HepG2 (cell line): ENCODE measurements at regions not wholly inside any gene's neighbourhood (a gene's known extent, or its start where the extent isn't known, plus 50 kb on each side); places are given as distances from the start of the nearest gene placed in this dataset.

Experiments used
- ATAC-seq: fragments of 200-7000 bp; cut with Tn5 transposase; 3 replicates; pipeline ENCODE4 v1.9.1; 2020; ENCODE audit warnings: mild to moderate bottlenecking, moderate library complexity
- BruUV-seq: library from RNA; stranded (reverse); fragments of 400-500 nt; replicated peaks from 2 replicates; lab custom pipeline; 2021; lab: Mats Ljungman, UMichigan
- CTCF ChIA-PET: fragments of 300-600 bp; formaldehyde crosslinking; extraction: SDS; loops from one replicate; lab custom pipeline; 2021; ENCODE audit warnings: low total read pairs, inconsistent platforms, low intra/inter-chr PET ratio; lab: Yijun Ruan, JAX
- POLR2A ChIA-PET: fragments of 350-600 bp; sonication (Branson Sonifier 250); formaldehyde crosslinking; loops from one replicate; lab custom pipeline; 2020; ENCODE audit warnings: antibody characterized with exemption, inconsistent platforms; lab: Yijun Ruan, JAX
- DNase-seq: peaks from one replicate; pipeline ENCODE4 v3.0.0-alpha.2; 2015; ENCODE audit warnings: low spot score
- FAIRE-seq: peaks from 3 replicates; lab custom pipeline; 2011; peaks lifted over from hg19 to GRCh38; lab: Jason Lieb, UNC
- H2AFZ ChIP-seq: one replicate; pipeline ENCODE4 v1.6.1; 2011; ENCODE audit warnings: low read length, inconsistent platforms
- H3K27ac ChIP-seq: fragments of 300-600 bp; 3 replicates; pipeline ENCODE4 v1.8.0; 2011; ENCODE audit warnings: mixed run types, mild to moderate bottlenecking, mixed read lengths, low read length, inconsistent platforms; ENCODE audit not compliant: insufficient read depth; ENCODE audit errors: extremely low read length
- H3K27me3 ChIP-seq, 2 experiments: fragments of 200-600 bp in 1 of 2; 2 replicates in 1 of 2; 3 replicates in 1 of 2; pipeline versions ENCODE4 v1.6.0 to v1.8.0; 2011; ENCODE audit warnings: low read length in 2 of 2, mild to moderate bottlenecking in 2 of 2, moderate library complexity in 2 of 2, inconsistent platforms in 1 of 2; ENCODE audit not compliant: insufficient read depth in 2 of 2, control insufficient read depth in 1 of 2
- H3K36me3 ChIP-seq, 2 experiments: fragments of 200-600 bp in 1 of 2; replicated peaks in 1 of 2; 2 replicates in 1 of 2; 3 replicates in 1 of 2; pipeline versions ENCODE4 v1.5.1 to v1.8.0; 2011; ENCODE audit warnings: low read length in 2 of 2, inconsistent platforms in 1 of 2; ENCODE audit not compliant: insufficient read depth in 2 of 2, control insufficient read depth in 1 of 2
- H3K4me1 ChIP-seq: 2 replicates; pipeline ENCODE4 v1.5.1; 2012; ENCODE audit warnings: low read length, inconsistent platforms; ENCODE audit not compliant: insufficient read depth
- H3K4me2 ChIP-seq: 2 replicates; pipeline ENCODE4 v1.6.0; 2011; ENCODE audit warnings: low read depth, low read length, inconsistent platforms
- H3K4me3 ChIP-seq, 3 experiments: fragments of 200-600 bp in 1 of 3; sonication (generic), shearing (Covaris generic) in 1 of 3; replicated peaks in 1 of 3; 2 replicates each; pipeline ENCODE4 v1.5.1; 2011 to 2016; ENCODE audit warnings: low read length in 3 of 3, inconsistent platforms in 2 of 3, low read depth in 2 of 3, mild to moderate bottlenecking in 2 of 3, control low read depth in 1 of 3, mixed read lengths in 1 of 3; ENCODE audit not compliant: insufficient read depth in 1 of 3
- H3K79me2 ChIP-seq: one replicate; pipeline ENCODE4 v1.6.1; 2011; ENCODE audit warnings: low read length, inconsistent platforms; ENCODE audit not compliant: insufficient read depth
- H3K9ac ChIP-seq: 2 replicates; pipeline ENCODE4 v1.6.0; 2011; ENCODE audit warnings: mild to moderate bottlenecking, low read depth, low read length, inconsistent platforms; ENCODE audit not compliant: insufficient read depth
- H3K9me3 ChIP-seq: 2 replicates; pipeline ENCODE4 v1.5.1; 2012; ENCODE audit warnings: mild to moderate bottlenecking, low read length
- H4K20me1 ChIP-seq: 2 replicates; pipeline ENCODE4 v1.6.0; 2011; ENCODE audit warnings: inconsistent platforms, mild to moderate bottlenecking, low read length, moderate library complexity; ENCODE audit not compliant: insufficient read depth
- ATF3 ChIP-seq: sonication (generic); formaldehyde crosslinking; IDR thresholded peaks from 2 replicates; pipeline ENCODE4 v1.4.0; 2020; ENCODE audit warnings: missing genetic modification reagents
- IRF2 ChIP-seq: IDR thresholded peaks from 2 replicates; pipeline ENCODE4 v1.6.1; 2018; ENCODE audit warnings: missing genetic modification reagents, missing compliant biosample characterization
- KMT2A ChIP-seq: sonication (generic); formaldehyde crosslinking; IDR thresholded peaks from 2 replicates; pipeline ENCODE4 v1.4.0; 2020; ENCODE audit warnings: missing genetic modification reagents
- ONECUT2 ChIP-seq: sonication (generic); formaldehyde crosslinking; IDR thresholded peaks from 2 replicates; pipeline ENCODE4 v1.4.0; 2020; ENCODE audit warnings: missing genetic modification reagents
- RCOR2 ChIP-seq: IDR thresholded peaks from 2 replicates; pipeline ENCODE4 v1.6.1; 2016; ENCODE audit warnings: missing biosample characterization, missing genetic modification reagents
- SKIL ChIP-seq: sonication (generic); formaldehyde crosslinking; IDR thresholded peaks from 2 replicates; pipeline ENCODE4 v1.8.0; 2022; ENCODE audit warnings: missing genetic modification reagents, mild to moderate bottlenecking, moderate library complexity, borderline replicate concordance
- TSC22D2 ChIP-seq: sonication (generic); formaldehyde crosslinking; IDR thresholded peaks from 2 replicates; pipeline ENCODE4 v1.5.1; 2020; ENCODE audit warnings: missing genetic modification reagents, mild to moderate bottlenecking, borderline replicate concordance
- XRCC5 ChIP-seq: fragments of 200-400 bp; formaldehyde crosslinking; optimal IDR thresholded peaks from 2 replicates; pipeline ENCODE3; 2017; ENCODE audit warnings: mild to moderate bottlenecking, low read length
- ZBTB1 ChIP-seq: sonication (generic); formaldehyde crosslinking; IDR thresholded peaks from 2 replicates; pipeline ENCODE4 v1.4.0; 2020; ENCODE audit warnings: missing genetic modification reagents, borderline replicate concordance
- ZNF414 ChIP-seq: sonication (generic); formaldehyde crosslinking; IDR thresholded peaks from 2 replicates; pipeline ENCODE4 v1.5.0; 2020; ENCODE audit warnings: missing genetic modification reagents
- ZNF550 ChIP-seq: sonication (generic); formaldehyde crosslinking; IDR thresholded peaks from 2 replicates; pipeline ENCODE4 v1.4.0; 2020; ENCODE audit warnings: mild to moderate bottlenecking, missing genetic modification reagents, borderline replicate concordance
- ZNF577 ChIP-seq: sonication (generic); formaldehyde crosslinking; IDR thresholded peaks from 2 replicates; pipeline ENCODE4 v1.4.0; 2020; ENCODE audit warnings: mild to moderate bottlenecking, low read depth, missing genetic modification reagents, borderline replicate concordance
- ZNF75D ChIP-seq: sonication (generic); formaldehyde crosslinking; IDR thresholded peaks from 2 replicates; pipeline ENCODE4 v1.8.1; 2023; ENCODE audit warnings: missing genetic modification reagents, mild to moderate bottlenecking, borderline replicate concordance
- ZNF883 ChIP-seq: sonication (generic); formaldehyde crosslinking; IDR thresholded peaks from 2 replicates; pipeline ENCODE4 v1.5.1; 2020; ENCODE audit warnings: mild to moderate bottlenecking, missing genetic modification reagents; ENCODE audit errors: not compliant biosample characterization
- ZSCAN22 ChIP-seq: sonication (generic); formaldehyde crosslinking; IDR thresholded peaks from 2 replicates; pipeline ENCODE4 v1.4.0; 2020; ENCODE audit warnings: mild to moderate bottlenecking, missing genetic modification reagents
- WGBS: methylation state at CpG from one replicate; pipeline ENCODE4 v1.1.6; 2017; ENCODE audit warnings: low lambda C conversion rate; 5-methylcytosine and 5-hydroxymethylcytosine counted together
- in situ Hi-C: cut with HindIII; loops from 2 replicates; pipeline ENCODE4 v1.10.0; 2017; ENCODE audit warnings: low pct_unique_long_range_greater_than_20kb; ENCODE audit not compliant: extremely low pct_ligation_motif_present
- intact Hi-C: fragments of 100-400 bp; cut with micrococcal nuclease; formaldehyde crosslinking; loops from one replicate; pipeline ENCODE4 v1.10.0; 2022; ENCODE audit not compliant: unreplicated experiment
- TF ChIP-seq, protein P1 (sequence below): IDR thresholded peaks from 2 replicates; pipeline ENCODE4 v1.6.1; 2012; ENCODE audit warnings: low read length, improper control_type of control experiment

GRCh38 chr9:135021393-135021789 lies 66.1 kb upstream of the OLFM1 start (continued):
- TF ChIP-seq, protein P1, sequence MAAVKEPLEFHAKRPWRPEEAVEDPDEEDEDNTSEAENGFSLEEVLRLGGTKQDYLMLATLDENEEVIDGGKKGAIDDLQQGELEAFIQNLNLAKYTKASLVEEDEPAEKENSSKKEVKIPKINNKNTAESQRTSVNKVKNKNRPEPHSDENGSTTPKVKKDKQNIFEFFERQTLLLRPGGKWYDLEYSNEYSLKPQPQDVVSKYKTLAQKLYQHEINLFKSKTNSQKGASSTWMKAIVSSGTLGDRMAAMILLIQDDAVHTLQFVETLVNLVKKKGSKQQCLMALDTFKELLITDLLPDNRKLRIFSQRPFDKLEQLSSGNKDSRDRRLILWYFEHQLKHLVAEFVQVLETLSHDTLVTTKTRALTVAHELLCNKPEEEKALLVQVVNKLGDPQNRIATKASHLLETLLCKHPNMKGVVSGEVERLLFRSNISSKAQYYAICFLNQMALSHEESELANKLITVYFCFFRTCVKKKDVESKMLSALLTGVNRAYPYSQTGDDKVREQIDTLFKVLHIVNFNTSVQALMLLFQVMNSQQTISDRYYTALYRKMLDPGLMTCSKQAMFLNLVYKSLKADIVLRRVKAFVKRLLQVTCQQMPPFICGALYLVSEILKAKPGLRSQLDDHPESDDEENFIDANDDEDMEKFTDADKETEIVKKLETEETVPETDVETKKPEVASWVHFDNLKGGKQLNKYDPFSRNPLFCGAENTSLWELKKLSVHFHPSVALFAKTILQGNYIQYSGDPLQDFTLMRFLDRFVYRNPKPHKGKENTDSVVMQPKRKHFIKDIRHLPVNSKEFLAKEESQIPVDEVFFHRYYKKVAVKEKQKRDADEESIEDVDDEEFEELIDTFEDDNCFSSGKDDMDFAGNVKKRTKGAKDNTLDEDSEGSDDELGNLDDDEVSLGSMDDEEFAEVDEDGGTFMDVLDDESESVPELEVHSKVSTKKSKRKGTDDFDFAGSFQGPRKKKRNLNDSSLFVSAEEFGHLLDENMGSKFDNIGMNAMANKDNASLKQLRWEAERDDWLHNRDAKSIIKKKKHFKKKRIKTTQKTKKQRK, result no peak

DNA sequence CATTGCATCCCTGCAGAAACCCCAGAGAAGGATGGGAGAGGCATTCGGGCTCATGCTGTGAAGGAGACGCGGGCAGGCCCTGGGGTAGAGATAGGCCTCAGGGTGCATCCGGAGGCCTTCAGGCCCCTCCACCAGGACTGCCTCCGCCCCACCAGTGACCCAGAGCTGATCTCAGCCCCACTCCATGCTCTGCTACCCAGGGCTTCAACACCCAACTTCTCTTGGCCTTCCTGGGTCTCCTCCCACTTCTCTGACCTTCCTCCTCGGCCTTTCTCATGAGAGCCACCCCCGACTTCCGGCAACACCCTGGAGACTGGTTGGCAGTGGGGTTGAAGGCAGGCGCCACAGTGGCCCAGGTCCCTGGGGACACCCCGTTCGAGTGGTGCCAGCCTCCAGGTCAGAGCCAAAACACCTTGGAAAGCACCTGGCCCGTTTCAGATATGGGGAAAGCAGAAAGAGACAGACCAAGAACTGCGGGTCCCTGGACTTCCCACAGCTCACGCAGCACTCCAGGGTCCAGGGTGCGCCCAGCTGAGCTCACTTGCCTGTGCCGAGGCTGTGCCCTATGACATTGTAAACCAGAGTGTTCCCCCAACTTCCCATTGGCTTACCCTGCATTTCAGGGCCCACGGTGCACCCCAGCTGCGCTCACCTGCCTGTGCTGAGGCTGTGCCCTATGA lies 65.1 kb upstream of the OLFM1 start:
- POLR2A ChIA-PET, result no interaction called here
- no peak for ATAC-seq
- no peaks in the 10 kb centered on the region for H3K79me2 ChIP-seq
- 26% methylated on average over 9 of the region's 18 CpGs for WGBS
- no peaks in the 10 kb centered on the region for H3K4me1 ChIP-seq
- no peak overlapping the region for H3K27ac ChIP-seq
- H3K4me2 ChIP-seq, result no peak overlapping the region
- H2AFZ ChIP-seq, result no peak overlapping the region
- H3K9ac ChIP-seq, result no peak overlapping the region
- H3K4me3 ChIP-seq, result no peak overlapping the region
- no peak for DNase-seq
- TF ChIP-seq ZNF75D (CRISPR knock-in tag) (no peak), XRCC5 (no peak), ONECUT2 (CRISPR knock-in tag) (no peak), IRF2 (CRISPR knock-in tag) (no peak), ZSCAN22 (CRISPR knock-in tag) (no peak), TSC22D2 (CRISPR knock-in tag) (no peak), ZNF550 (CRISPR knock-in tag) (no peak), ZNF577 (CRISPR knock-in tag) (no peak), SKIL (CRISPR knock-in tag) (no peak), ZNF414 (CRISPR knock-in tag) (no peak), KMT2A (CRISPR knock-in tag) (no peak), ZBTB1 (CRISPR knock-in tag) (no peak), ATF3 (CRISPR knock-in tag) (no peak), ZNF883 (no peak), RCOR2 (CRISPR knock-in tag) (no peak)
- TF ChIP-seq, all 625 proteins: peak for 0
- intact Hi-C loops (no loop called here), in situ Hi-C loops (no loop called here)
- Histone ChIP-seq H4K20me1 (no peaks in the 10 kb centered on the region), H3K27me3 (peaks cover 8 to 60% of the 10 kb centered on the region in 2 experiments; a peak in 4 of 5 replicates), H3K36me3 (no peaks in the 10 kb centered on the region), H3K9me3 (no peaks in the 10 kb centered on the region)
- CTCF ChIA-PET, result no interaction called here
- FAIRE-seq, result no peak
- BruUV-seq, result no TSS peak
